Suprapubic skin (tissue), 4 donors: ENCODE measurements at regions not wholly inside any gene's neighbourhood (a gene's known extent, or its start where the extent isn't known, plus 50 kb on each side); places are given as distances from the start of the nearest gene placed in this dataset.
"Not testable (repeated sequence)": the region's sequence is repeated elsewhere in the genome, so short reads cannot be mapped to it uniquely, and the experiment has no call there.

Experiments
- DNase-seq, 2 donors: peaks; one replicate each; pipeline ENCODE4 v3.0.0-alpha.2; 2019; ENCODE audit warnings: low spot score in 2 of 2
- H3K27ac ChIP-seq: fragments of 200-600 bp; sonication (generic); one replicate; pipeline ENCODE4 v1.5.1; 2019
- H3K27me3 ChIP-seq: fragments of 200-600 bp; sonication (generic); one replicate; pipeline ENCODE4 v1.5.1; 2019
- H3K36me3 ChIP-seq: fragments of 200-600 bp; sonication (generic); one replicate; pipeline ENCODE4 v1.5.1; 2019
- H3K4me1 ChIP-seq: fragments of 200-600 bp; sonication (generic); one replicate; pipeline ENCODE4 v1.5.1; 2019
- H3K4me3 ChIP-seq: fragments of 200-600 bp; sonication (generic); one replicate; pipeline ENCODE4 v1.5.1; 2019; ENCODE audit warnings: mild to moderate bottlenecking
- H3K9me3 ChIP-seq: fragments of 200-600 bp; sonication (generic); one replicate; pipeline ENCODE4 v1.5.1; 2019
- CTCF ChIP-seq, 2 donors: fragments of 200-600 bp in 1 of 2; fragments of 450-650 bp in 1 of 2; sonication (generic) in 1 of 2; IDR thresholded peaks; one replicate each; pipeline ENCODE4 v1.5.1; 2016 to 2019; ENCODE audit warnings: antibody characterized with exemption in 2 of 2, mild to moderate bottlenecking in 1 of 2, moderate library complexity in 1 of 2
- EP300 ChIP-seq: sonication (generic); formaldehyde crosslinking; IDR thresholded peaks from one replicate; pipeline ENCODE4 v1.6.1; 2017; ENCODE audit warnings: antibody characterized with exemption
- POLR2A ChIP-seq, 2 donors: fragments of 450-650 bp; IDR thresholded peaks; one replicate each; pipeline ENCODE4 v1.6.1; 2017; ENCODE audit warnings: antibody characterized with exemption in 2 of 2, mild to moderate bottlenecking in 2 of 2, moderate library complexity in 2 of 2
- POLR2AphosphoS5 ChIP-seq, 3 donors: sonication (generic); formaldehyde crosslinking; IDR thresholded peaks; one replicate each; pipeline ENCODE4 v1.6.1; 2017; ENCODE audit warnings: antibody characterized with exemption in 3 of 3
- WGBS: methylation state at CpG from one replicate; pipeline ENCODE4 v1.1.5; 2018; 5-methylcytosine and 5-hydroxymethylcytosine counted together

- Histone ChIP-seq H3K27ac (no peak overlapping the region), H3K4me3 (no peak overlapping the region), H3K9me3 (no peaks in the 10 kb centered on the region), H3K27me3 (no peaks in the 10 kb centered on the region), H3K36me3 (no peaks in the 10 kb centered on the region), H3K4me1 (no peaks in the 10 kb centered on the region)
- TF ChIP-seq POLR2A (IDR thresholded peaks at IDR 0.05) (no peak), POLR2AphosphoS5 (IDR thresholded peaks at IDR 0.05) (no peak), CTCF (IDR thresholded peaks at IDR 0.05) (no peak), EP300 (no peak)
- WGBS: 6% methylated on average over 8 of the region's 11 CpGs
- DNase-seq: no peak
Measured at GRCh38 chrX:850471-850916, 219.9 kb downstream of the SHOX start.

GRCh38 chrX:848386-848785 is 217.8 kb downstream of the SHOX start:
- Histone ChIP-seq H3K27ac (no peak overlapping the region), H3K9me3 (no peaks in the 10 kb centered on the region), H3K4me3 (no peak overlapping the region), H3K27me3 (no peaks in the 10 kb centered on the region), H3K36me3 (no peaks in the 10 kb centered on the region), H3K4me1 (no peaks in the 10 kb centered on the region)
- DNase-seq: no peak
- 50% methylated on average over 1 of the region's 6 CpGs for WGBS
- TF ChIP-seq CTCF (IDR thresholded peaks at IDR 0.05) (no peak), POLR2A (IDR thresholded peaks at IDR 0.05) (no peak), EP300 (no peak), POLR2AphosphoS5 (IDR thresholded peaks at IDR 0.05) (no peak)

GRCh38 chrX:843306-843705 is 212.7 kb downstream of the SHOX start:
- Histone ChIP-seq H3K4me3 (no peak overlapping the region), H3K27me3 (no peaks in the 10 kb centered on the region), H3K9me3 (no peaks in the 10 kb centered on the region), H3K27ac (no peak overlapping the region), H3K36me3 (no peaks in the 10 kb centered on the region), H3K4me1 (no peaks in the 10 kb centered on the region)
- TF ChIP-seq EP300: no peak
- no peak for TF ChIP-seq POLR2AphosphoS5 (IDR thresholded peaks at IDR 0.05)
- no peak for TF ChIP-seq POLR2A (IDR thresholded peaks at IDR 0.05)
- no peak for TF ChIP-seq CTCF (IDR thresholded peaks at IDR 0.05)
- 51% methylated on average over 13 of the region's 13 CpGs for WGBS
- no peak for DNase-seq

GRCh38 chrX:840556-840955 is 210.0 kb downstream of the SHOX start:
- H3K4me1 ChIP-seq: no peaks in the 10 kb centered on the region
- H3K36me3 ChIP-seq: no peaks in the 10 kb centered on the region
- 81% methylated on average over 7 of the region's 13 CpGs for WGBS
- no peak overlapping the region for H3K4me3 ChIP-seq
- TF ChIP-seq EP300 (no peak), POLR2AphosphoS5 (IDR thresholded peaks at IDR 0.05) (no peak), POLR2A (IDR thresholded peaks at IDR 0.05) (no peak), CTCF (IDR thresholded peaks at IDR 0.05) (no peak)
- no peak overlapping the region for H3K27ac ChIP-seq
- no peak for DNase-seq
- no peaks in the 10 kb centered on the region for H3K27me3 ChIP-seq
- peaks cover 15% of the 10 kb centered on the region for H3K9me3 ChIP-seq

GRCh38 chrX:838666-839065 is 208.1 kb downstream of the SHOX start:
- H3K9me3 ChIP-seq: peaks cover 22% of the 10 kb centered on the region
- DNase-seq, H3K36me3 ChIP-seq, H3K4me3 ChIP-seq, H3K4me1 ChIP-seq, H3K27me3 ChIP-seq, H3K27ac ChIP-seq: not testable (repeated sequence)
- 27% methylated on average over 13 of the region's 13 CpGs for WGBS

- not testable (repeated sequence) for H3K27me3 ChIP-seq, H3K36me3 ChIP-seq, H3K4me3 ChIP-seq, H3K27ac ChIP-seq, DNase-seq, H3K4me1 ChIP-seq
- WGBS: 98% methylated on average over 3 of the region's 3 CpGs
- peaks cover 24% of the 10 kb centered on the region for H3K9me3 ChIP-seq
Measured at GRCh38 chrX:835857-836256, 205.3 kb downstream of the SHOX start.
